ENCODE measurements at regions not wholly inside any gene's neighbourhood (a gene's known extent, or its start where the extent isn't known, plus 50 kb on each side); places are given as distances from the start of the nearest gene placed in this dataset.

- TF ChIP-seq CTCF (IDR thresholded peaks at IDR 0.05) (no peak), EZH2 (IDR thresholded peaks at IDR 0.05; ENCODE audit: borderline replicate concordance, insufficient read depth, low read depth, low read length, poor library complexity, severe bottlenecking) (no peak)
Observed at GRCh38 chr11:127825183-127825582, 762.2 kb downstream of the ETS1 start.

Measured in B cell (primary cell).